ENCODE measurements at regions not wholly inside any gene's neighbourhood (a gene's known extent, or its start where the extent isn't known, plus 50 kb on each side); places are given as distances from the start of the nearest gene placed in this dataset.

DNA sequence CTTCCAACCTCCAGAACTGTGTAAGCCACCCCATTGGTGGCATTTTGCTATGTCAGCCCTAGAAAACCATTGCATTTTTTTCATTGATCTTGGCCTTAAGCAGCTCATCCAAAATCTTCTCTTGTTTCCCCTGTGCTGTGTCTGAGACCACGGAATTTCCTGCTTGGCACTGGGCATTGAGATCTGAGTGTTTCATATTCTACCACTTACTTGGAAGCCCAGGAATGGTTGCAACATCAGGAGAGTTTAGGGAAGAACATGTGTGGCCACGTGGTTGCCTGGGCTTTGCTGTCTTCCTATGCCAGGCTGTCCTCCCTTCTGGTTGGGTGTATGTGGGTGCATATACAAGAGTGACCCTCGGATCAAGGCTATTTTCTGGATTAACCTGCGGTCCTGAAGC lies 139.3 kb upstream of the PMEPA1 start:
- BruUV-seq (replicated peaks): no TSS peak
- no CpG with 5 or more reads among the region's 4 CpGs for WGBS, 2 experiments (ENCODE audit: extremely low coverage in 2 of 2, insufficient read length in 1 of 2)

More for the DNA sequence above, 139.3 kb upstream of the PMEPA1 start:
- H3K4me1 ChIP-seq (ENCODE audit: control insufficient read depth, insufficient read depth, low read length): no peaks in the 10 kb centered on the region
- H3K27me3 ChIP-seq (ENCODE audit: control insufficient read depth, insufficient read depth, low read length): peaks cover 3% of the 10 kb centered on the region
- no peak for ATAC-seq (ENCODE audit: low read depth)
- no peak overlapping the region for H2BK15ac ChIP-seq (ENCODE audit: low read depth, low read length)
- no peak overlapping the region for H3K56ac ChIP-seq (ENCODE audit: extremely low read depth, insufficient read depth, low read length)
- no peak for DNase-seq
- H2AK5ac ChIP-seq (ENCODE audit: low read depth, low read length): no peak overlapping the region
- no peak overlapping the region for H3K9ac ChIP-seq (ENCODE audit: low read depth, low read length)
- H3K18ac ChIP-seq (ENCODE audit: low read depth, low read length): no peak overlapping the region
- in situ Hi-C loops (cut with MboI; ENCODE audit: low sequenced_read_pairs) (no loop called here), intact Hi-C loops (cut with micrococcal nuclease) (loop anchor here (10.0 kb wide), 1 partner anchor 194 kb away; no protein-coding TSS in a partner anchor), dilution Hi-C loops (cut with HindIII; ENCODE audit: low sequenced_read_pairs, unreplicated experiment) (no loop called here)
- no peak overlapping the region for H2BK20ac ChIP-seq (ENCODE audit: low read depth, low read length)
- H3K4me3 ChIP-seq (ENCODE audit: insufficient read depth, low read depth, low read length): no peak overlapping the region
- no peak overlapping the region for H3K4me2 ChIP-seq (ENCODE audit: low read depth, low read length)
- CTCF ChIA-PET: no interaction called here
- no peak overlapping the region for H2AK9ac ChIP-seq (replicated peaks; ENCODE audit: low read depth, low read length, poor library complexity)
- no peak overlapping the region for H3K14ac ChIP-seq (replicated peaks; ENCODE audit: low read depth, low read length)
- H4K5ac ChIP-seq (ENCODE audit: low read depth, low read length): no peak overlapping the region
- no peak overlapping the region for H3K23ac ChIP-seq (ENCODE audit: low read depth, low read length)
- H2BK5ac ChIP-seq (ENCODE audit: low read depth, low read length, poor library complexity, severe bottlenecking): no peak overlapping the region
- H4K91ac ChIP-seq (ENCODE audit: insufficient read depth, low read depth, low read length): no peak overlapping the region
- no peaks in the 10 kb centered on the region for H3K9me1 ChIP-seq (ENCODE audit: insufficient read depth, low read length)
- H3K79me1 ChIP-seq (ENCODE audit: low read depth in 1 of 2, low read length in 2 of 2): no peaks in the 10 kb centered on the region
- H4K8ac ChIP-seq (ENCODE audit: low read depth in 2 of 2, low read length in 2 of 2): no peak overlapping the region
- no peak overlapping the region for H3K4ac ChIP-seq (ENCODE audit: low read depth, low read length)
- no peaks in the 10 kb centered on the region for H3K9me3 ChIP-seq (ENCODE audit: control insufficient read depth, insufficient read depth, low read length)
- no peak overlapping the region for H2BK120ac ChIP-seq (ENCODE audit: low read depth, low read length)
- no peak overlapping the region for H2AFZ ChIP-seq (replicated peaks; ENCODE audit: low read length, poor library complexity)
- H4K20me1 ChIP-seq (ENCODE audit: insufficient read depth, low read length): no peaks in the 10 kb centered on the region
- no peak overlapping the region for H3K27ac ChIP-seq (ENCODE audit: insufficient read depth, low read length)
- no peaks in the 10 kb centered on the region for H3K36me3 ChIP-seq (ENCODE audit: control insufficient read depth, insufficient read depth, low read length)
- POLR2A ChIA-PET (ENCODE audit: unreplicated experiment): no interaction called here
- no peak for TF ChIP-seq POLR2A (IDR thresholded peaks at IDR 0.05; ENCODE audit: low read depth, low read length)
- TF ChIP-seq SMC3 (IDR thresholded peaks at IDR 0.05; ENCODE audit: low read depth, low read length): no peak
- no peak for TF ChIP-seq MAZ (IDR thresholded peaks at IDR 0.05; ENCODE audit: borderline replicate concordance, low read depth, low read length)
- no peak for TF ChIP-seq MXI1 (IDR thresholded peaks at IDR 0.05; ENCODE audit: borderline replicate concordance, low read depth, low read length)
- TF ChIP-seq CHD1 (IDR thresholded peaks at IDR 0.05; ENCODE audit: low read depth, low read length): no peak
- TF ChIP-seq, protein P1, sequence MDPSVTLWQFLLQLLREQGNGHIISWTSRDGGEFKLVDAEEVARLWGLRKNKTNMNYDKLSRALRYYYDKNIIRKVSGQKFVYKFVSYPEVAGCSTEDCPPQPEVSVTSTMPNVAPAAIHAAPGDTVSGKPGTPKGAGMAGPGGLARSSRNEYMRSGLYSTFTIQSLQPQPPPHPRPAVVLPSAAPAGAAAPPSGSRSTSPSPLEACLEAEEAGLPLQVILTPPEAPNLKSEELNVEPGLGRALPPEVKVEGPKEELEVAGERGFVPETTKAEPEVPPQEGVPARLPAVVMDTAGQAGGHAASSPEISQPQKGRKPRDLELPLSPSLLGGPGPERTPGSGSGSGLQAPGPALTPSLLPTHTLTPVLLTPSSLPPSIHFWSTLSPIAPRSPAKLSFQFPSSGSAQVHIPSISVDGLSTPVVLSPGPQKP (IDR thresholded peaks at IDR 0.05; ENCODE audit: borderline replicate concordance, low read depth, low read length): no peak
- no peak for TF ChIP-seq BHLHE40 (IDR thresholded peaks at IDR 0.05; ENCODE audit: low read depth, low read length)
- TF ChIP-seq FOS (IDR thresholded peaks at IDR 0.05; ENCODE audit: low read depth, low read length): no peak
- TF ChIP-seq NFE2L2 (IDR thresholded peaks at IDR 0.05; ENCODE audit: low read depth, low read length): no peak
- TF ChIP-seq, protein P2, sequence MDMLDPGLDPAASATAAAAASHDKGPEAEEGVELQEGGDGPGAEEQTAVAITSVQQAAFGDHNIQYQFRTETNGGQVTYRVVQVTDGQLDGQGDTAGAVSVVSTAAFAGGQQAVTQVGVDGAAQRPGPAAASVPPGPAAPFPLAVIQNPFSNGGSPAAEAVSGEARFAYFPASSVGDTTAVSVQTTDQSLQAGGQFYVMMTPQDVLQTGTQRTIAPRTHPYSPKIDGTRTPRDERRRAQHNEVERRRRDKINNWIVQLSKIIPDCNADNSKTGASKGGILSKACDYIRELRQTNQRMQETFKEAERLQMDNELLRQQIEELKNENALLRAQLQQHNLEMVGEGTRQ (IDR thresholded peaks at IDR 0.05; ENCODE audit: low read depth, low read length): no peak

Data from IMR-90 (cell line).